B cell (primary cell): ENCODE measurements at regions not wholly inside any gene's neighbourhood (a gene's known extent, or its start where the extent isn't known, plus 50 kb on each side); places are given as distances from the start of the nearest gene placed in this dataset.

Experiments
- ATAC-seq: fragments of 200-7000 bp; cut with Tn5 transposase; one replicate; pipeline ENCODE4 v1.10.0; 2021; ENCODE audit warnings: low read depth, mild to moderate bottlenecking, moderate number of reproducible peaks, moderate library complexity
- CTCF ChIA-PET: fragments of 350-600 bp; sonication (Branson Sonifier 250); formaldehyde crosslinking; loops from one replicate; lab custom pipeline; 2021; ENCODE audit warnings: antibody characterized with exemption, inconsistent platforms; lab: Charles Lee
- POLR2A ChIA-PET: fragments of 350-600 bp; sonication (Branson Sonifier 250); formaldehyde crosslinking; loops from one replicate; lab custom pipeline; 2021; ENCODE audit warnings: antibody characterized with exemption; lab: Charles Lee
- DNase-seq: peaks from one replicate; pipeline ENCODE4 v3.0.0; 2013
- H2AFZ ChIP-seq: 2 replicates; pipeline ENCODE4 v1.6.1; 2012; ENCODE audit warnings: mild to moderate bottlenecking, low read depth, low read length; ENCODE audit not compliant: insufficient read depth, poor library complexity, severe bottlenecking
- H3K27ac ChIP-seq, 2 donors: 1 replicate in 1 of 2; 2 replicates in 1 of 2; pipeline ENCODE4 v1.5.1; 2012 to 2013; ENCODE audit warnings: low read length in 2 of 2, mild to moderate bottlenecking in 2 of 2, moderate library complexity in 1 of 2
- H3K27me3 ChIP-seq, 4 experiments: fragments of 200-600 bp in 1 of 4; sonication (generic) in 1 of 4; replicated peaks in 1 of 4; 1 replicate in 2 of 4; 2 replicates in 2 of 4; pipeline versions ENCODE4 v1.6.1 to v1.7.0; 2013 to 2016; ENCODE audit warnings: low read length in 3 of 4, mild to moderate bottlenecking in 2 of 4, mixed read lengths in 1 of 4, moderate library complexity in 1 of 4; ENCODE audit not compliant: insufficient read depth in 4 of 4, control insufficient read depth in 3 of 4; ENCODE audit errors: control extremely low read depth in 1 of 4
- H3K36me3 ChIP-seq, 2 experiments: replicated peaks in 1 of 2; 1 replicate in 1 of 2; 2 replicates in 1 of 2; pipeline versions ENCODE4 v1.6.1 to v1.7.1; 2013; ENCODE audit warnings: low read length in 1 of 2; ENCODE audit not compliant: insufficient read depth in 2 of 2, control insufficient read depth in 1 of 2; ENCODE audit errors: control extremely low read depth in 1 of 2, extremely low read depth in 1 of 2
- H3K4me1 ChIP-seq, 2 donors: fragments of 200-600 bp in 1 of 2; sonication (generic) in 1 of 2; 1 replicate in 1 of 2; 2 replicates in 1 of 2; pipeline versions ENCODE4 v1.5.1 to v1.6.1; 2013 to 2017; ENCODE audit warnings: low read length in 2 of 2; ENCODE audit not compliant: control insufficient read depth in 2 of 2, insufficient read depth in 2 of 2
- H3K4me2 ChIP-seq: replicated peaks from 2 replicates; pipeline ENCODE3; 2012; ENCODE audit warnings: mild to moderate bottlenecking, low read depth, low read length; ENCODE audit not compliant: poor library complexity, severe bottlenecking
- H3K4me3 ChIP-seq, 5 experiments: fragments of 200-600 bp in 1 of 5; sonication (generic) in 1 of 5; 1 replicate in 3 of 5; 2 replicates in 2 of 5; pipeline versions ENCODE4 v1.5.1 to v1.7.0; 2011 to 2016; ENCODE audit warnings: low read length in 4 of 5, mild to moderate bottlenecking in 4 of 5, low read depth in 2 of 5, control low read depth in 1 of 5, moderate library complexity in 1 of 5; ENCODE audit not compliant: insufficient read depth in 1 of 5; ENCODE audit errors: control extremely low read depth in 1 of 5, extremely low read depth in 1 of 5
- H3K79me2 ChIP-seq: fragments of 200-600 bp; sonication (generic); one replicate; pipeline ENCODE4 v1.6.0; 2016; ENCODE audit warnings: low read length; ENCODE audit not compliant: control insufficient read depth, insufficient read depth
- H3K9ac ChIP-seq: fragments of 200-600 bp; sonication (generic); 2 replicates; pipeline ENCODE4 v1.6.1; 2017; ENCODE audit warnings: mild to moderate bottlenecking, low read length, moderate library complexity
- H3K9me3 ChIP-seq, 3 donors: one replicate each; pipeline versions ENCODE4 v1.6.1 to v1.7.1; 2013; ENCODE audit warnings: low read length in 2 of 3; ENCODE audit not compliant: control insufficient read depth in 2 of 3, insufficient read depth in 1 of 3; ENCODE audit errors: control extremely low read depth in 1 of 3
- H4K20me1 ChIP-seq: 2 replicates; pipeline ENCODE4 v1.6.0; 2012; ENCODE audit warnings: mild to moderate bottlenecking, low read length; ENCODE audit not compliant: insufficient read depth, control insufficient read depth, poor library complexity, severe bottlenecking
- H3K27ac Mint-ChIP-seq: one replicate; pipeline ENCODE4 v1.8.0; 2021; ENCODE audit warnings: mixed read lengths
- H3K27me3 Mint-ChIP-seq: one replicate; pipeline ENCODE4 v1.8.0; 2021; ENCODE audit warnings: mixed read lengths
- H3K4me1 Mint-ChIP-seq: one replicate; pipeline ENCODE4 v1.8.0; 2021; ENCODE audit warnings: mixed read lengths
- H3K4me3 Mint-ChIP-seq: one replicate; pipeline ENCODE4 v1.8.0; 2021; ENCODE audit warnings: mixed read lengths
- H3K9me3 Mint-ChIP-seq: one replicate; pipeline ENCODE4 v1.8.0; 2022; ENCODE audit warnings: mixed read lengths; ENCODE audit not compliant: insufficient read depth
- CTCF ChIP-seq: fragments of 200-600 bp; IDR thresholded peaks from one replicate; pipeline ENCODE4 v1.8.0; 2022; ENCODE audit warnings: antibody characterized with exemption, mild to moderate bottlenecking
- EZH2 ChIP-seq: IDR thresholded peaks from 2 replicates; pipeline ENCODE4 v1.6.1; 2012; ENCODE audit warnings: borderline replicate concordance, low read depth, mild to moderate bottlenecking, moderate library complexity, low read length; ENCODE audit not compliant: insufficient read depth, poor library complexity, severe bottlenecking
- WGBS: methylation state at CpG from one replicate; pipeline ENCODE4 v1.1.5; 2013; ENCODE audit warnings: missing lambda C conversion rate; ENCODE audit not compliant: insufficient coverage; 5-methylcytosine and 5-hydroxymethylcytosine counted together
- intact Hi-C: fragments of 100-400 bp; cut with micrococcal nuclease; formaldehyde crosslinking; loops from one replicate; pipeline ENCODE4 v1.10.0; 2022

GRCh38 chr7:12080006-12080405 is 131.1 kb upstream of the TMEM106B start:
- H4K20me1 ChIP-seq: no peaks in the 10 kb centered on the region
- peaks cover 6% of the 10 kb centered on the region for H3K9me3 Mint-ChIP-seq
- no CpG with 5 or more reads among the region's 3 CpGs for WGBS
- no peak overlapping the region for H3K4me3 Mint-ChIP-seq
- H2AFZ ChIP-seq: no peak overlapping the region
- DNase-seq (no peak), ATAC-seq (no peak)
- H3K9ac ChIP-seq: no peak overlapping the region
- H3K27me3 Mint-ChIP-seq: peaks cover 11% of the 10 kb centered on the region
- no peaks in the 10 kb centered on the region for H3K4me1 Mint-ChIP-seq
- no peak overlapping the region for H3K27ac ChIP-seq
- H3K4me3 ChIP-seq: no peak overlapping the region
- no peak overlapping the region for H3K27ac Mint-ChIP-seq
- H3K4me2 ChIP-seq: no peak overlapping the region
- no peaks in the 10 kb centered on the region for H3K79me2 ChIP-seq
- no peaks in the 10 kb centered on the region for H3K4me1 ChIP-seq
- TF ChIP-seq EZH2 (no peak), CTCF (no peak)
- H3K27me3 ChIP-seq: peaks cover 0 to 3% (median 0%) of the 10 kb centered on the region in 4 experiments
- POLR2A ChIA-PET: no interaction called here
- peaks cover 0 to 6% (median 0%) of the 10 kb centered on the region in 3 donors for H3K9me3 ChIP-seq
- H3K36me3 ChIP-seq: no peaks in the 10 kb centered on the region
- CTCF ChIA-PET: no interaction called here
- intact Hi-C loops: no loop called here

DNA sequence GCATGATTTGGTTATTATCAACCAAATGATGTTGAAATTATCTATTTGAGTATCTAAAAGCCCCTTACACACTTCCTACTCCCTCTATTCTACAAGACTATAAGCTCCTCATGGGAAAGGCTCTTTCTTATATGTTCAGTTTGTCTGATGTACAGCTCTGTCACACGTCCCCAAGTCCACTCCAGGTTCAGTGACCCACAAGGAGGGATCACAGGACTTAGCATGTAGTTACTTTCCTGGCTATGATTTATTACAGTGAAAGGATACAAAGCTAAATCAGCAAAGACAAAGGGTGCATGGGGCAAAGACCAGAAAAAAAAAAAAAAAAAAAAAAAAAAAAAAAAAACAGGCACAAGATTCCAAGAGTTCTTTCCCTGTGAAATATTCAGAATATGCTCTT is 125.6 kb upstream of the TMEM106B start:
- no peak overlapping the region for H3K27ac Mint-ChIP-seq
- H3K4me3 Mint-ChIP-seq: no peak overlapping the region
- H3K4me2 ChIP-seq: no peak overlapping the region
- no peaks in the 10 kb centered on the region for H3K9me3 Mint-ChIP-seq
- intact Hi-C loops: no loop called here
- CTCF ChIA-PET: no interaction called here
- no peaks in the 10 kb centered on the region for H3K4me1 Mint-ChIP-seq
- H3K9me3 ChIP-seq: no peaks in the 10 kb centered on the region
- H3K27me3 ChIP-seq: peaks cover 0 to 3% (median 0%) of the 10 kb centered on the region in 4 experiments
- no peak overlapping the region for H2AFZ ChIP-seq
- no peak overlapping the region for H3K9ac ChIP-seq
- no peaks in the 10 kb centered on the region for H3K36me3 ChIP-seq
- H3K79me2 ChIP-seq: no peaks in the 10 kb centered on the region
- POLR2A ChIA-PET: no interaction called here
- peaks cover 9% of the 10 kb centered on the region for H3K27me3 Mint-ChIP-seq
- DNase-seq (no peak), ATAC-seq (no peak)
- no peaks in the 10 kb centered on the region for H4K20me1 ChIP-seq
- WGBS: no CpG with 5 or more reads among the region's 1 CpG
- TF ChIP-seq CTCF: no peak
- no peak for TF ChIP-seq EZH2
- no peak overlapping the region for H3K4me3 ChIP-seq
- no peak overlapping the region for H3K27ac ChIP-seq
- no peaks in the 10 kb centered on the region for H3K4me1 ChIP-seq
